KMS-11 (cell line): ENCODE measurements at regions not wholly inside any gene's neighbourhood (a gene's known extent, or its start where the extent isn't known, plus 50 kb on each side); places are given as distances from the start of the nearest gene placed in this dataset.

Experiments
- H2AFZ ChIP-seq: fragments of 200-600 bp; sonication (generic); 2 replicates; pipeline ENCODE4 v1.6.1; 2016; ENCODE audit warnings: antibody characterized with exemption, mixed run types, low read depth
- H3K27ac ChIP-seq: fragments of 200-600 bp; sonication (generic); 2 replicates; pipeline ENCODE4 v1.6.1; 2016; ENCODE audit warnings: mild to moderate bottlenecking, mixed run types
- H3K27me3 ChIP-seq: fragments of 200-600 bp; sonication (generic); 2 replicates; pipeline ENCODE4 v1.6.1; 2017; ENCODE audit warnings: mild to moderate bottlenecking, low read depth, mixed run types, moderate library complexity; ENCODE audit not compliant: insufficient read depth
- H3K36me3 ChIP-seq: fragments of 200-600 bp; sonication (generic); 2 replicates; pipeline ENCODE4 v1.6.1; 2017; ENCODE audit warnings: mild to moderate bottlenecking, mixed run types; ENCODE audit not compliant: insufficient read depth
- H3K4me1 ChIP-seq: fragments of 200-600 bp; sonication (generic); 2 replicates; pipeline ENCODE4 v1.6.1; 2016; ENCODE audit warnings: mild to moderate bottlenecking, low read depth, mixed run types; ENCODE audit not compliant: poor library complexity, severe bottlenecking
- H3K4me2 ChIP-seq: fragments of 200-600 bp; sonication (generic); 2 replicates; pipeline ENCODE4 v1.7.0; 2016; ENCODE audit warnings: mild to moderate bottlenecking, mixed run types
- H3K4me3 ChIP-seq: fragments of 200-600 bp; sonication (generic); IDR thresholded peaks from 2 replicates; pipeline ENCODE4 v1.6.1; 2017; ENCODE audit warnings: low read depth, low read length, mixed read lengths; ENCODE audit not compliant: insufficient read depth
- H3K79me2 ChIP-seq: fragments of 200-600 bp; sonication (generic); 2 replicates; pipeline ENCODE4 v1.6.1; 2016; ENCODE audit warnings: low read depth, mixed run types; ENCODE audit not compliant: insufficient read depth
- H3K9ac ChIP-seq: fragments of 200-600 bp; sonication (generic); 2 replicates; pipeline ENCODE4 v1.6.1; 2016; ENCODE audit warnings: mild to moderate bottlenecking, mixed run types
- H4K20me1 ChIP-seq: fragments of 200-600 bp; sonication (generic); 2 replicates; pipeline ENCODE4 v1.6.1; 2016; ENCODE audit warnings: mild to moderate bottlenecking, mixed run types; ENCODE audit not compliant: insufficient read depth
- TF ChIP-seq, protein P1 (sequence below): fragments of 200-600 bp; sonication (generic); conservative IDR thresholded peaks from 2 replicates; pipeline ENCODE4 v1.6.1; 2017; ENCODE audit warnings: low read depth, mild to moderate bottlenecking, antibody characterized with exemption, low read length, moderate library complexity, mixed read lengths

DNA sequence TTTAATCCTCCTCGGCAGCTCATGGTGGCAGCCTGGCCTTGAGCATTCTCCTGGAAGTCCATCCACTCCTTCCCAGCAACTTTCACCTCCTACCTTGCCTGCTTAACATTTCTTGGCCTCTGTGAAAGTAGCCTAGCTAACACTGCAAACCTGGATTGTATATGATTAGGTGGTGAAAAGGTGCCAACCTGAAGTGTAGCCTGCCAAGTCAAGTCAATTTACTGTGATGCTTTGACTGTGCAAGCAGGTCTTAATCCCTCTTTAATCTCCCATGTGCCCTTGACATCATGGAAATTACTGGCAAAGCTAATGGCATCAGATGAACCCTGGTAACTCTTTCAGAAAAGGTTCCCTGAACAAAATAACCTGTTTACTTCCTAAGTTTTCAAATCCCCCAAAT lies 169.7 kb upstream of the NR2F2 start:
- no peaks in the 10 kb centered on the region for H3K27me3 ChIP-seq
- H3K79me2 ChIP-seq, result no peaks in the 10 kb centered on the region
- no peak overlapping the region for H3K27ac ChIP-seq
- no peak overlapping the region for H3K4me2 ChIP-seq
- H3K4me1 ChIP-seq, result no peaks in the 10 kb centered on the region
- H3K4me3 ChIP-seq, result no peak overlapping the region
- no peaks in the 10 kb centered on the region for H4K20me1 ChIP-seq
- no peaks in the 10 kb centered on the region for H3K36me3 ChIP-seq
- H2AFZ ChIP-seq, result no peak overlapping the region
- TF ChIP-seq, protein P1, sequence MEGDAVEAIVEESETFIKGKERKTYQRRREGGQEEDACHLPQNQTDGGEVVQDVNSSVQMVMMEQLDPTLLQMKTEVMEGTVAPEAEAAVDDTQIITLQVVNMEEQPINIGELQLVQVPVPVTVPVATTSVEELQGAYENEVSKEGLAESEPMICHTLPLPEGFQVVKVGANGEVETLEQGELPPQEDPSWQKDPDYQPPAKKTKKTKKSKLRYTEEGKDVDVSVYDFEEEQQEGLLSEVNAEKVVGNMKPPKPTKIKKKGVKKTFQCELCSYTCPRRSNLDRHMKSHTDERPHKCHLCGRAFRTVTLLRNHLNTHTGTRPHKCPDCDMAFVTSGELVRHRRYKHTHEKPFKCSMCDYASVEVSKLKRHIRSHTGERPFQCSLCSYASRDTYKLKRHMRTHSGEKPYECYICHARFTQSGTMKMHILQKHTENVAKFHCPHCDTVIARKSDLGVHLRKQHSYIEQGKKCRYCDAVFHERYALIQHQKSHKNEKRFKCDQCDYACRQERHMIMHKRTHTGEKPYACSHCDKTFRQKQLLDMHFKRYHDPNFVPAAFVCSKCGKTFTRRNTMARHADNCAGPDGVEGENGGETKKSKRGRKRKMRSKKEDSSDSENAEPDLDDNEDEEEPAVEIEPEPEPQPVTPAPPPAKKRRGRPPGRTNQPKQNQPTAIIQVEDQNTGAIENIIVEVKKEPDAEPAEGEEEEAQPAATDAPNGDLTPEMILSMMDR, result no peak
- H3K9ac ChIP-seq, result no peak overlapping the region

DNA sequence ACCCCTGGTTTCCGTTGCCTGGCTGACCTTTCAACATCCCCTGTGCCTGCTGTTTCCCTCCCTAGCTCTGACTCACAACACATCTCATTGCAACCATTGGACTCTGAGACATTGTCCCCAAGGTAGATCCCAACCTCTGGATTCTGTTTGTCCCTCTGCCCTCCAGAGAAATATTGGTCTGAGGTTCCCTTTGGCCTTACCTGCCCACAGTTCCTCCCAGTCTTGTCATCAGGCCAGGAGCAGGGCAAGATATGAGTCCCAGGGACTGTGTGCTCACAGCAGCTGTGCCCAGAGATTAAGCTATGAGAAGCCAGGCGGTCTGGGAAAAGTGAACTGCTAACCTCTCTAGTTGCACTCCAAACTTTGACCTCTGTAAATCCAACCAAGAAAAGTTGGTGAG lies 168.2 kb upstream of the NR2F2 start:
- H3K36me3 ChIP-seq, result no peaks in the 10 kb centered on the region
- TF ChIP-seq, protein P1, result no peak
- no peaks in the 10 kb centered on the region for H3K27me3 ChIP-seq
- no peaks in the 10 kb centered on the region for H3K4me1 ChIP-seq
- no peaks in the 10 kb centered on the region for H4K20me1 ChIP-seq
- H3K4me3 ChIP-seq, result no peak overlapping the region
- H3K27ac ChIP-seq, result no peak overlapping the region
- H3K9ac ChIP-seq, result no peak overlapping the region
- no peaks in the 10 kb centered on the region for H3K79me2 ChIP-seq
- no peak overlapping the region for H2AFZ ChIP-seq
- no peak overlapping the region for H3K4me2 ChIP-seq

DNA sequence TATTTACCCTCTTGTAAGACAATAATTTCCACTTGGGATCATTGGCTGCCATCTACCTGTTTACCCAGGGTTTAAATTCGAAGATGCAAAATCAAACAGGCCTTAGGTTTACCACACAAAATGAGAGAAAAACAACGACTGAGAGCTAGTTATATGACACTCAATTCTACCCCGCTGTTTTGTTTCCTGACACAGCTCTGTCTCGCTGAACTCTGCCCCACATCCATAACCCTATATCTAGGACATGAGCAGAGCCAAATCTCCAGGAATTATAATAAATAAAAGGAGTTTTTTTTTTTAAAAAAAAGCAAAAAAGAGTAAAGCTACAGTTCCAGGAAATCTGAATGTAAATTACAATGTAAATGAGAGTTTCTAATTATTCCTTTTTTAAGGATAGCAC lies 165.4 kb upstream of the NR2F2 start:
- no peak overlapping the region for H3K4me2 ChIP-seq
- H3K27ac ChIP-seq, result no peak overlapping the region
- H3K36me3 ChIP-seq, result no peaks in the 10 kb centered on the region
- TF ChIP-seq, protein P1, result no peak
- H4K20me1 ChIP-seq, result no peaks in the 10 kb centered on the region
- H3K9ac ChIP-seq, result no peak overlapping the region
- no peaks in the 10 kb centered on the region for H3K4me1 ChIP-seq
- no peaks in the 10 kb centered on the region for H3K27me3 ChIP-seq
- H3K79me2 ChIP-seq, result no peaks in the 10 kb centered on the region
- H2AFZ ChIP-seq, result no peak overlapping the region
- H3K4me3 ChIP-seq, result no peak overlapping the region

DNA sequence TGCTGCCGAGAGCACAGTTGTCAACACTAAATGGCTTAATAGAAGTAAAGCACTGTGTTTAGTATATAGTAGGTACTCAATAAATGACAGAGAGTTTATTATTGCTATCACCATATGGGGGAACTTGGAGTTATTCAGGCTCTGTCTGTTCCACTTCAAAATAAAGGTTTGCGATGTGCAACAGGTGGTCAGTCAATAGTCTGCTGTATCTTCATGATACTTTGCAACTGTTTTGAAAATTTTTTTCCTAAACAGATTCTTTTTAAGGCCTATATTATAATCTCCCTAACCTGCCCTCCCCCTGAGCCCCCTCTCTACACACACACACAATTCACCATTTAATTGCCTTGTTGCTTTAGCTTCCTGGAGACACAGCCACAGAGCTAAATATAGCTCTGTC lies 164.7 kb upstream of the NR2F2 start:
- H3K79me2 ChIP-seq, result no peaks in the 10 kb centered on the region
- H3K4me3 ChIP-seq, result no peak overlapping the region
- no peaks in the 10 kb centered on the region for H3K27me3 ChIP-seq
- H4K20me1 ChIP-seq, result no peaks in the 10 kb centered on the region
- H3K9ac ChIP-seq, result no peak overlapping the region
- H3K4me2 ChIP-seq, result no peak overlapping the region
- TF ChIP-seq, protein P1, result no peak
- no peaks in the 10 kb centered on the region for H3K4me1 ChIP-seq
- H2AFZ ChIP-seq, result no peak overlapping the region
- no peaks in the 10 kb centered on the region for H3K36me3 ChIP-seq
- H3K27ac ChIP-seq, result no peak overlapping the region
